Chondrocyte (in vitro differentiated cells): ENCODE measurements at regions not wholly inside any gene's neighbourhood (a gene's known extent, or its start where the extent isn't known, plus 50 kb on each side); places are given as distances from the start of the nearest gene placed in this dataset.

Source experiments
- DNase-seq: peaks from one replicate; pipeline ENCODE4 v3.0.0; 2021; ENCODE audit warnings: mixed read lengths, low spot score
- H3K27ac Mint-ChIP-seq: one replicate; pipeline ENCODE4 v1.8.0; 2021; ENCODE audit warnings: mild to moderate bottlenecking, moderate library complexity, mixed read lengths; ENCODE audit not compliant: unreplicated experiment
- H3K27me3 Mint-ChIP-seq: 2 replicates; pipeline ENCODE4 v1.8.0; 2021; ENCODE audit warnings: low read depth, mixed read lengths
- H3K36me3 Mint-ChIP-seq: 2 replicates; pipeline ENCODE4 v1.8.0; 2021; ENCODE audit warnings: low read depth, mixed read lengths
- H3K4me1 Mint-ChIP-seq: 2 replicates; pipeline ENCODE4 v1.8.0; 2021; ENCODE audit warnings: low read depth, mild to moderate bottlenecking, mixed read lengths
- H3K4me3 Mint-ChIP-seq: one replicate; pipeline ENCODE4 v1.8.0; 2021; ENCODE audit warnings: mild to moderate bottlenecking, moderate library complexity, mixed read lengths; ENCODE audit not compliant: unreplicated experiment
- H3K9me3 Mint-ChIP-seq: 2 replicates; pipeline ENCODE4 v1.8.0; 2021; ENCODE audit warnings: low read depth, mixed read lengths
- CTCF ChIP-seq: fragments of 200-600 bp; sonication (generic); IDR thresholded peaks from 2 replicates; pipeline ENCODE4 v1.5.0; 2021; ENCODE audit warnings: antibody characterized with exemption, mild to moderate bottlenecking, moderate library complexity

GRCh38 chr15:94934440-94934839, 703.1 kb downstream of the MCTP2 start:
- Mint-ChIP-seq H3K9me3 (no peaks in the 10 kb centered on the region), H3K36me3 (no peaks in the 10 kb centered on the region), H3K27ac (no peak overlapping the region), H3K27me3 (no peaks in the 10 kb centered on the region), H3K4me3 (no peak overlapping the region), H3K4me1 (no peaks in the 10 kb centered on the region)
- TF ChIP-seq CTCF: no peak
- DNase-seq: no peak

- Mint-ChIP-seq H3K4me1 (no peaks in the 10 kb centered on the region), H3K36me3 (peaks cover 2% of the 10 kb centered on the region), H3K9me3 (peaks cover 2% of the 10 kb centered on the region), H3K4me3 (no peak overlapping the region), H3K27me3 (no peaks in the 10 kb centered on the region), H3K27ac (no peak overlapping the region)
- no peak for DNase-seq
- no peak for TF ChIP-seq CTCF
Measured at GRCh38 chr15:94937242-94937641, 705.9 kb downstream of the MCTP2 start.

GRCh38 chr15:94943888-94944287, 712.5 kb downstream of the MCTP2 start:
- Mint-ChIP-seq H3K27me3 (no peaks in the 10 kb centered on the region), H3K4me1 (no peaks in the 10 kb centered on the region), H3K9me3 (peaks cover 2% of the 10 kb centered on the region), H3K36me3 (peaks cover 2% of the 10 kb centered on the region), H3K4me3 (no peak overlapping the region), H3K27ac (no peak overlapping the region)
- no peak for DNase-seq
- TF ChIP-seq CTCF: no peak

- no peaks in the 10 kb centered on the region for H3K27me3 Mint-ChIP-seq
- peaks cover 15% of the 10 kb centered on the region for H3K9me3 Mint-ChIP-seq
- no peak for DNase-seq
- peaks cover 2% of the 10 kb centered on the region for H3K4me1 Mint-ChIP-seq
- H3K27ac Mint-ChIP-seq: peak overlapping the region; percentile 37
- no peak for TF ChIP-seq CTCF
- H3K4me3 Mint-ChIP-seq: no peak overlapping the region
- peaks cover 2% of the 10 kb centered on the region for H3K36me3 Mint-ChIP-seq
Measured at GRCh38 chr15:94951538-94951937, 720.2 kb downstream of the MCTP2 start.

GRCh38 chr15:94963953-94964352, 732.6 kb downstream of the MCTP2 start:
- H3K9me3 Mint-ChIP-seq: peaks cover 25% of the 10 kb centered on the region
- DNase-seq: no peak
- TF ChIP-seq CTCF: no peak

More at GRCh38 chr15:94963953-94964352, 732.6 kb downstream of the MCTP2 start:
- H3K4me1 Mint-ChIP-seq: peaks cover 3% of the 10 kb centered on the region
- no peaks in the 10 kb centered on the region for H3K27me3 Mint-ChIP-seq
- peaks cover 2% of the 10 kb centered on the region for H3K36me3 Mint-ChIP-seq
- H3K4me3 Mint-ChIP-seq: no peak overlapping the region
- no peak overlapping the region for H3K27ac Mint-ChIP-seq
